ENCODE measurements at regions not wholly inside any gene's neighbourhood (a gene's known extent, or its start where the extent isn't known, plus 50 kb on each side); places are given as distances from the start of the nearest gene placed in this dataset.

DNA sequence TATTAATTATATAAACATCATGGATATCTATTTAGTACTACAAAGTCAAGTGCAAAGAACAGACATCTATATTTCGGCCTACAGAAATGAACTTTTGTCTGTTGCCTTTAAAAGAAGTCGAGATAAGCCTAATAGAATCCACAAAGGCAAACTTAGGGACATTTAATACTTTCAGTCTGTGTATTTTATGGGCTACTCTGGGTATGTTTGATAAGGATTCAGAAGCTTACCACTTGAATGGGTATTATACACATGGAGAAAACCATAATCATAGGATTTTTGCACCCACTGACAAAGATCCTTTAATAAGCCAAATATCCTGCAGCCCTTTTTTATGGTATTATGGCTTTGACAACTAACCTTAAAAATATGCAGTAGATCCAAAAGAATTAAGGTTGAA lies 224.8 kb downstream of the LMO4 start:
- TF ChIP-seq REST (IDR thresholded peaks at IDR 0.05; ENCODE audit: insufficient replicate concordance, low read depth): no peak
- no peak for TF ChIP-seq POLR2AphosphoS5 (IDR thresholded peaks at IDR 0.05; ENCODE audit: low read depth)
- TF ChIP-seq, protein P1, sequence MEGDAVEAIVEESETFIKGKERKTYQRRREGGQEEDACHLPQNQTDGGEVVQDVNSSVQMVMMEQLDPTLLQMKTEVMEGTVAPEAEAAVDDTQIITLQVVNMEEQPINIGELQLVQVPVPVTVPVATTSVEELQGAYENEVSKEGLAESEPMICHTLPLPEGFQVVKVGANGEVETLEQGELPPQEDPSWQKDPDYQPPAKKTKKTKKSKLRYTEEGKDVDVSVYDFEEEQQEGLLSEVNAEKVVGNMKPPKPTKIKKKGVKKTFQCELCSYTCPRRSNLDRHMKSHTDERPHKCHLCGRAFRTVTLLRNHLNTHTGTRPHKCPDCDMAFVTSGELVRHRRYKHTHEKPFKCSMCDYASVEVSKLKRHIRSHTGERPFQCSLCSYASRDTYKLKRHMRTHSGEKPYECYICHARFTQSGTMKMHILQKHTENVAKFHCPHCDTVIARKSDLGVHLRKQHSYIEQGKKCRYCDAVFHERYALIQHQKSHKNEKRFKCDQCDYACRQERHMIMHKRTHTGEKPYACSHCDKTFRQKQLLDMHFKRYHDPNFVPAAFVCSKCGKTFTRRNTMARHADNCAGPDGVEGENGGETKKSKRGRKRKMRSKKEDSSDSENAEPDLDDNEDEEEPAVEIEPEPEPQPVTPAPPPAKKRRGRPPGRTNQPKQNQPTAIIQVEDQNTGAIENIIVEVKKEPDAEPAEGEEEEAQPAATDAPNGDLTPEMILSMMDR (IDR thresholded peaks at IDR 0.05; ENCODE audit: insufficient read depth, low read length): no peak
- no peak for TF ChIP-seq GABPA (IDR thresholded peaks at IDR 0.05; ENCODE audit: low read depth)
- TF ChIP-seq SPI1 (IDR thresholded peaks at IDR 0.05; ENCODE audit: borderline replicate concordance, low read depth): no peak
- Histone ChIP-seq H3K27me3 (ENCODE audit: insufficient read depth, poor library complexity, severe bottlenecking) (no peaks in the 10 kb centered on the region), H3K27ac (replicated peaks) (no peak overlapping the region), H3K4me3 (replicated peaks; ENCODE audit: insufficient read depth, low read length) (no peak overlapping the region)
- DNase-seq (ENCODE audit: low read depth in 1 of 2, low spot score in 1 of 2): no peak

GRCh38 chr1:87555366-87555765 lies 226.7 kb downstream of the LMO4 start:
- H3K4me3 ChIP-seq (replicated peaks; ENCODE audit: insufficient read depth, low read length): no peak overlapping the region
- no peak overlapping the region for H3K27ac ChIP-seq (replicated peaks)
- DNase-seq (ENCODE audit: low read depth in 1 of 2, low spot score in 1 of 2): no peak
- TF ChIP-seq GABPA (IDR thresholded peaks at IDR 0.05; ENCODE audit: low read depth) (no peak), POLR2AphosphoS5 (IDR thresholded peaks at IDR 0.05; ENCODE audit: low read depth) (no peak), REST (IDR thresholded peaks at IDR 0.05; ENCODE audit: insufficient replicate concordance, low read depth) (no peak), SPI1 (IDR thresholded peaks at IDR 0.05; ENCODE audit: borderline replicate concordance, low read depth) (no peak)
- TF ChIP-seq, protein P1 (IDR thresholded peaks at IDR 0.05; ENCODE audit: insufficient read depth, low read length): no peak
- H3K27me3 ChIP-seq (ENCODE audit: insufficient read depth, poor library complexity, severe bottlenecking): no peaks in the 10 kb centered on the region

DNA sequence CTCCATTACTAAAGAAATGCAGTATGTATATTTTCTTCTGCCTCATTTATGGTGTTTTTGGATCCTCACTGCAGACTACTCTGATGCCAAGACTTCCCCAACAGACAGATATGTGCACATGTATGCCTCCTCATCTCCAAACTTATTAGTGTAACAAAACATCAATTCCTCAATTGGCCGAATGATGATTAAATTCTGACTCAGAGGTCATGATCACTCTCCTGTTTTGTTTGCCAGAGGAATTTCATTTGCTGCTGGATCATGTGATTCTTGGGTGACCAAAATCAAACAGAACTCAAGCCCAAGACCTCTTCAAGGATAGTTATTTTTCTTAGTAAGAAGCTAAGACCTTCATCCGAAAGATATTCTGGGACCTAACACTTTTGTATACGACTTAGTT lies 227.6 kb downstream of the LMO4 start:
- Histone ChIP-seq H3K4me3 (replicated peaks; ENCODE audit: insufficient read depth, low read length) (no peak overlapping the region), H3K27ac (replicated peaks) (no peak overlapping the region), H3K27me3 (ENCODE audit: insufficient read depth, poor library complexity, severe bottlenecking) (no peaks in the 10 kb centered on the region)
- TF ChIP-seq GABPA (IDR thresholded peaks at IDR 0.05; ENCODE audit: low read depth) (no peak), POLR2AphosphoS5 (IDR thresholded peaks at IDR 0.05; ENCODE audit: low read depth) (no peak), SPI1 (IDR thresholded peaks at IDR 0.05; ENCODE audit: borderline replicate concordance, low read depth) (no peak), REST (IDR thresholded peaks at IDR 0.05; ENCODE audit: insufficient replicate concordance, low read depth) (no peak)
- TF ChIP-seq, protein P1 (IDR thresholded peaks at IDR 0.05; ENCODE audit: insufficient read depth, low read length): no peak
- DNase-seq (ENCODE audit: low read depth in 1 of 2, low spot score in 1 of 2): no peak

Measured in HL-60 (cell line).